ELR (cell line): ENCODE measurements at regions not wholly inside any gene's neighbourhood (a gene's known extent, or its start where the extent isn't known, plus 50 kb on each side); places are given as distances from the start of the nearest gene placed in this dataset.
"Not testable (repeated sequence)": the region's sequence is repeated elsewhere in the genome, so short reads cannot be mapped to it uniquely, and the experiment has no call there.

ENCODE experiments used
- DNase-seq: peaks from one replicate; pipeline ENCODE4 v3.0.0-alpha.2; 2015; ENCODE audit warnings: low read depth

- no peak for DNase-seq
Measured at GRCh38 chrX:139026811-139027210, 315.3 kb upstream of the FGF13 start.

GRCh38 chrX:139026406-139026805 is 314.9 kb upstream of the FGF13 start:
- DNase-seq = no peak

- DNase-seq = no peak
Measured at GRCh38 chrX:139025816-139026215, 314.3 kb upstream of the FGF13 start.

GRCh38 chrX:139023531-139023930 is 312.0 kb upstream of the FGF13 start:
- no peak for DNase-seq

- no peak for DNase-seq
Measured at GRCh38 chrX:139020801-139021200, 309.3 kb upstream of the FGF13 start.

- DNase-seq = no peak
Measured at GRCh38 chrX:139018436-139018835, 306.9 kb upstream of the FGF13 start.

- no peak for DNase-seq
Measured at GRCh38 chrX:139015627-139016026, 304.1 kb upstream of the FGF13 start.

GRCh38 chrX:139008185-139008584 is 296.7 kb upstream of the FGF13 start:
- no peak for DNase-seq

- DNase-seq = not testable (repeated sequence)
Measured at GRCh38 chrX:139003856-139004527, 292.5 kb upstream of the FGF13 start.

- DNase-seq = no peak
Measured at GRCh38 chrX:139002319-139002718, 290.8 kb upstream of the FGF13 start.

GRCh38 chrX:138996268-138996667 is 284.8 kb upstream of the FGF13 start:
- no peak for DNase-seq

- no peak for DNase-seq
Measured at GRCh38 chrX:138995458-138995857, 283.9 kb upstream of the FGF13 start.

- DNase-seq = not testable (repeated sequence)
Measured at GRCh38 chrX:138990425-138990824, 278.9 kb upstream of the FGF13 start.

GRCh38 chrX:138986866-138987265 is 275.3 kb upstream of the FGF13 start:
- peak; percentile 2 for DNase-seq

- peak; percentile 1 for DNase-seq
Measured at GRCh38 chrX:138986235-138986634, 274.7 kb upstream of the FGF13 start.

- no peak for DNase-seq
Measured at GRCh38 chrX:138982365-138982764, 270.8 kb upstream of the FGF13 start.

GRCh38 chrX:138964501-138964900 is 253.0 kb upstream of the FGF13 start:
- DNase-seq = no peak

- DNase-seq = not testable (repeated sequence)
Measured at GRCh38 chrX:138962419-138962818, 250.9 kb upstream of the FGF13 start.

- DNase-seq = no peak
Measured at GRCh38 chrX:138954976-138955375, 243.5 kb upstream of the FGF13 start.

- peak; percentile 0 for DNase-seq
Measured at GRCh38 chrX:138946926-138947325, 235.4 kb upstream of the FGF13 start.

- peak; percentile 29 for DNase-seq
Measured at GRCh38 chrX:138945219-138945618, 233.7 kb upstream of the FGF13 start.

- no peak for DNase-seq
Measured at GRCh38 chrX:138939038-138939437, 227.5 kb upstream of the FGF13 start.

GRCh38 chrX:138938003-138938402 is 226.5 kb upstream of the FGF13 start:
- DNase-seq = no peak

GRCh38 chrX:138931212-138931611 is 219.7 kb upstream of the FGF13 start:
- no peak for DNase-seq

GRCh38 chrX:138930583-138930945 is 219.0 kb upstream of the FGF13 start:
- DNase-seq = no peak
